ENCODE measurements at regions not wholly inside any gene's neighbourhood (a gene's known extent, or its start where the extent isn't known, plus 50 kb on each side); places are given as distances from the start of the nearest gene placed in this dataset.

DNA sequence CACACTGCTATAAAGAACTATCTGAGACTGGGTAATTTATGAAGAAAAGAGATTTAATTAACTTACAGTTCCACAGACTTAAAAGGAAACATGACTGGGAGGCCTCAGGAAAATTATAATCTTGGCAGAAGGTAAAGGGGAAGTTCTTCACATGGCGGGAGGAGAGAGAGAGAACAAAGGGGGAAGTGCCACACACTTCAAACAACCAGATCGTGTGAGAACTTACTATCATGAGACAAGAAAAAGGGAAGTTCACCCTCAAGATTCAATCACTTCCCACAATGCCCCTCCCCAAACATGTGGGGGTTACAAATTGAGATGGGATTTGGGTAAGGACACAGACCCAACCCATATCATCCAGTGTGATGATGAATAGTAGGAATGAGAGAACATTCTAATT is 366.5 kb downstream of the LRFN5 start:
- in situ Hi-C loops (cut with HindIII; ENCODE audit: low sequenced_read_pairs), result no loop called here

- in situ Hi-C loops (cut with HindIII; ENCODE audit: low sequenced_read_pairs), result no loop called here
Observed at GRCh38 chr14:41972531-41972930, 365.9 kb downstream of the LRFN5 start.

- in situ Hi-C loops (cut with HindIII; ENCODE audit: low sequenced_read_pairs), result no loop called here
Observed at GRCh38 chr14:41960281-41960680, 353.6 kb downstream of the LRFN5 start.

GRCh38 chr14:41957459-41957858 is 350.8 kb downstream of the LRFN5 start:
- in situ Hi-C loops (cut with HindIII; ENCODE audit: low sequenced_read_pairs), result no loop called here

Data from endothelial cell of hepatic sinusoid (primary cell).